ENCODE measurements at regions not wholly inside any gene's neighbourhood (a gene's known extent, or its start where the extent isn't known, plus 50 kb on each side); places are given as distances from the start of the nearest gene placed in this dataset.

- no peak for DNase-seq
Measured at GRCh38 chr5:166505544-166505943, 1785.9 kb upstream of the WWC1 start.

GRCh38 chr5:166507810-166508425 lies 1783.5 kb upstream of the WWC1 start:
- DNase-seq, result no peak

GRCh38 chr5:166509085-166509484 lies 1782.4 kb upstream of the WWC1 start:
- no peak for DNase-seq

- DNase-seq, result no peak
Measured at GRCh38 chr5:166517976-166518375, 1773.5 kb upstream of the WWC1 start.

GRCh38 chr5:166523206-166523605 lies 1768.2 kb upstream of the WWC1 start:
- DNase-seq, result no peak

- DNase-seq, result no peak
Measured at GRCh38 chr5:166529200-166529599, 1762.2 kb upstream of the WWC1 start.

GRCh38 chr5:166532456-166533220 lies 1758.8 kb upstream of the WWC1 start:
- no peak for DNase-seq

GRCh38 chr5:166535641-166536040 lies 1755.8 kb upstream of the WWC1 start:
- no peak for DNase-seq

GRCh38 chr5:166540156-166540555 lies 1751.3 kb upstream of the WWC1 start:
- no peak for DNase-seq

- no peak for DNase-seq
Measured at GRCh38 chr5:166551384-166551783, 1740.1 kb upstream of the WWC1 start.

GRCh38 chr5:166553778-166554177 lies 1737.7 kb upstream of the WWC1 start:
- DNase-seq, result no peak

GRCh38 chr5:166561759-166562158 lies 1729.7 kb upstream of the WWC1 start:
- DNase-seq, result no peak

GRCh38 chr5:166562246-166562645 lies 1729.2 kb upstream of the WWC1 start:
- no peak for DNase-seq

GRCh38 chr5:166566725-166567124 lies 1724.7 kb upstream of the WWC1 start:
- no peak for DNase-seq

- no peak for DNase-seq
Measured at GRCh38 chr5:166570865-166571264, 1720.6 kb upstream of the WWC1 start.

GRCh38 chr5:166571668-166572067 lies 1719.8 kb upstream of the WWC1 start:
- no peak for DNase-seq

GRCh38 chr5:166576323-166576722 lies 1715.1 kb upstream of the WWC1 start:
- no peak for DNase-seq

GRCh38 chr5:166581826-166582225 lies 1709.6 kb upstream of the WWC1 start:
- DNase-seq, result no peak

GRCh38 chr5:166582416-166582815 lies 1709.0 kb upstream of the WWC1 start:
- no peak for DNase-seq

GRCh38 chr5:166594567-166594966 lies 1696.9 kb upstream of the WWC1 start:
- DNase-seq, result no peak

GRCh38 chr5:166595274-166595951 lies 1696.0 kb upstream of the WWC1 start:
- no peak for DNase-seq

GRCh38 chr5:166596043-166596442 lies 1695.4 kb upstream of the WWC1 start:
- no peak for DNase-seq

GRCh38 chr5:166602271-166602670 lies 1689.2 kb upstream of the WWC1 start:
- no peak for DNase-seq

- no peak for DNase-seq
Measured at GRCh38 chr5:166617507-166617906, 1673.9 kb upstream of the WWC1 start.

Data from activated gamma-delta T cell treated with Interleukin-2 at 50 U/mL for 16 hours (primary cell).